ENCODE measurements at regions not wholly inside any gene's neighbourhood (a gene's known extent, or its start where the extent isn't known, plus 50 kb on each side); places are given as distances from the start of the nearest gene placed in this dataset.
"Not testable (repeated sequence)": the region's sequence is repeated elsewhere in the genome, so short reads cannot be mapped to it uniquely, and the experiment has no call there.

DNA sequence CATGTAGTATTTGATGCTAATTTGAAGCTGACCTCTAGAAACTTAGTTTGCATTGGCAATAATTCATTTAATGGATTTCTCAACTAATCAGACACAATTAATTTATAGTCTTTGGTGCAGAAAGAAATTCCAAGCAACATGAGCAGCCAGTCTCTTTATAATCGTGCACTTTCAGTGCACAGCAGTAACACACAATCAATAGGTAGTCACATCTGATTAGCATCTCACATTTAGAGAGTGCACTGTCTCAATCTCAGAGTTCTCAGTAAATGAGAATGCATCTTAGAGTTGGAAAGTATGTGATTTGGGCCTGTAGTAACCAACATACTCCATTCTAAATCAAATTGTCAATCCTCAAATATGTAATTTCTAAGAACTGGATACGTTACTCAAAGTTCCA lies 377.6 kb downstream of the POM121L12 start:
- no peak for DNase-seq

DNA sequence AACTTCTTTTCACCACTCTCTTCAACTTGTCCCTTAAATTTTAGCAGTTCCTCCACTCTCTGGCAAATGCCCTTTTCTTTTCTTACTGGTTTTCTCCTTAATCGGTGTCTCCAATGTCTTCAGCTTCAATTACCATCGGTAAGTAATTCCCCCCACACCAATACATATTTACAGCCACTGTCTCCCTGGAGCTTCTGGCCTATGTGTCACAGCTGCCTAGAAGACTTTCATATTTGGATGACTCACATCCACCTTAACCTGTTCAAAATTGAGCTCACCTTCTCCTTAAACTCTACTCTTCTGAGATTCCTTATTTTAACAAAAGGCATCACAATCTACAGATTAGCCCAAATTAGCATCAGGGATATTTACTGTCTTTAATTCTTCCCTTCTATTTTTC lies 380.4 kb downstream of the POM121L12 start:
- DNase-seq, result no peak

DNA sequence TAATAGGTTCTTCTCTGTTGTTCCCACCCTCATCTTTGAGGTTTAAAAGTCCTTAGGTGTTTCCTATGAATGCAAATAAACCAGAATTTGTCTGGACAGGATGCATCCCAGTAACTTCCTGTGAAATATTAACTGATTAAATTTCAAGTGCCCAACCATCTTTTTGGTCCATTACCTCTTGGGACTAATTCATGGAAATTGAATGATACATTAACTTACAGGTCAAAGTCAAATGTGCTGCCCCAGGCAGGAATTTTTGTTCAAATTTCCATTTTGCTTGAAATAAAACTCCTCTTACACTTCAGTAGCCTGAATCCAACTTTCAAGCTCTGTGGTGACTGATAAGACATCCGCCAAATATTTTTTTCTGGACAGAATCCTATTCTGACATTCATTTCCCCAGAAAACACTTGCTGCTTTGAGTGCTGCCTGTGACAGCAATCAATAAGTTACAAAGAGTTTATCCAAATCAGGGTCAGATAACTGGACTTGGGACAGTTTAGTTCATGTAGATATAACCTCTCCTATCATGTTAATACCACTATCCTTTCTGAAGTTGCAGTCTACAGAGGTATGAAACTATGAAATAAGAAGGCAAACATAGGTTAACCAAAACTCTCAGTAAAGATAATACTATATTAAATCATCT lies 383.5 kb downstream of the POM121L12 start:
- no peak for DNase-seq

DNA sequence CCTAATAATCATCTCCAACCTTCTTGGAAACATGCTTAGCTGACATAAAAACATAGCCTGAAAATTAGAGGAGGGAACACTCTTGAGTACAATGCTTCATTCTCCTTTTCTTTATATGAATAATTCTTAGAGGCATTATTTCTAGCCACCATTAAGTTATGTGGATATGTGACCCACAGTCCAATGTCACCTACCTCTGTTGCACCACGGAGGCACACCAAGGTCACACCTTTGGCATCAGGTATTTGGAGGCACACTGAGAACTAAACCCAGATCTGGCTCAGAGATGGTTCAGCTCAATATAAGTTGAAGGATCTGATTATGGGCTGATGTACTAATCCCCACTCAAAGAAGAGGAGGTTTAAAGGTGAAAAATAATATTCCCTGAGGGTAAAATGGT lies 385.1 kb downstream of the POM121L12 start:
- no peak for DNase-seq

DNA sequence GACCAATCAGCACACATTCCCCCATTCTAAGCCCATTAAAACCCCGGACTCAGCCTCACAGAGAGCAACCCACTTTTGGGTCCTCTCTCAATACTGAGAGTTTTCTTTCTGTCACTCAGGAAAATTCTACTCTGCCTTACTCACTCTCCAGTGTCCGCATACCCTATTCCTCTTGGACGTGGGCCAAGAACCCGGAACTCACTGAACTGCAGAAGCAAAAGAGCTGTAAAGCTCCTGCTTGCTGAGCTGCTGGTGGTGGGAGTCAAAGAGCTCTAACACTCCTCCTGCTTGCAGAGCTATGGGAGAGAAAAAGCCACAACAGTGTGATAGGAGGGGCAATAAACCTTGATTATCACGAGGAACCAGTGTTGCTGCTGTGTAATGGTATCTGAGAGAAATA lies 386.9 kb downstream of the POM121L12 start:
- no peak for DNase-seq

DNA sequence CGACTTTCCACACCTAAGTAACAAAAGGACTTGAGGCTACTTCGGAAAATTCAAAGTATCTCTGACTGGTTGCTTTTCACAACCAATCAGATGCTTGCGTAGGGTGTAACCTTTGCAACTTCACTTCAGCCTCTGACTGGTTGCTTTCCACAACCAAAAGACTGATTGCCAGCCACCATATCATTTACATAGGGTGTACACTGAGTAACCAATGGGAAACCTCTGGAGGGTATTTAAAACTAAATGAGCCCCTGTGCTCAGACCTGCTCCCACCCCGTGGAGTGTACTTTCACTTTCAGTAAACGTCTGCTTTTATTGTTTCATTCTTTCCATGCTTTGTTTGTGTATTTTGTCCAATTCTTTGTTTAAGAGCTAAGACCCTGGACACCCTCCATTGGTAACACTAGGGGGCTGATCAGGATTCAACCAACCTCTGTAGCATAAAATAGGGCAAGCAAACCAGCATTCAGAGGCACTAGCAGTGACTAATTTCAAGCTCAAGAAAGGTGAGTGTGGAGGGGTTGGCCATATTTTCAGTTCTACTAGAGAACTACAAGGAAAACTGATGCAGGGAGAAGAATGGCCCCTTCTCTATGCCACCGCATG lies 390.8 kb downstream of the POM121L12 start:
- DNase-seq, result no peak

DNA sequence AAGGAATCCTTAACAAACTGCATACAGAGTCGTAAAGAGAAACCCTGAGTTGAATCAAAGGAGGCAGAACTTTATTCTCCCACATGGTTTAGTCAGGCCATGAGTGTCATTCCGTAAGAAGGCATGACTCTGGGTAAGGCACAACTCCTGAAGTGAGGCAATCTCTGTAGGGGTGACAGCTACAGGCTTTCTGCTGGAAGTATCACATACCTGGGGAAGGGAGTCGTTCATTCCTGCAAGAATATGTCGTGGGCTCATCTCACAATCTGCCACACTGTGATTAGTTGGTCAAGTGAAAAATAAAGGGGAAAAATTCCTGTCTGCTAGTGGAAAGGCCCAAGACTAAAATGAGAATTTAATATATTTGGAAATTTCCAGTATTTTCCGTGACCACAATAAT lies 392.6 kb downstream of the POM121L12 start:
- no peak for DNase-seq

DNA sequence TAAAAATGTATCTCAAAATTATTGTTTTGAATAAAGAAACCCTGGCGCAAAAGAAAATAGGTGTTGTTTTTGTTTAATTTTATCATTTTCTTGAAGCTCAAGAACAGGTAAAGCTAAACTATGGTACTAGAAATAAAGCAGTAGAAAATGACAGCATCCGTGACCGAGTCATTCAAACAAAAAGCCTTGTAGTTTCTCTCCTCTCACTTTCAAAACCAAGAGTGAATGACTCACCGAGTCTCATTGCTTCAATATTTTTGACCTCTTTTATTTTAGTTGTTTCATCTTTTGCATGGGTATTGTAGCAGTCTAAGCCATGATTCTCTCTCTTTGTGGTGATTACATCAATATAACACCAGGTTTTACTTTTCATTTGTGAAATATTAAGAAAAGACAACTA lies 396.5 kb downstream of the POM121L12 start:
- no peak for DNase-seq

DNA sequence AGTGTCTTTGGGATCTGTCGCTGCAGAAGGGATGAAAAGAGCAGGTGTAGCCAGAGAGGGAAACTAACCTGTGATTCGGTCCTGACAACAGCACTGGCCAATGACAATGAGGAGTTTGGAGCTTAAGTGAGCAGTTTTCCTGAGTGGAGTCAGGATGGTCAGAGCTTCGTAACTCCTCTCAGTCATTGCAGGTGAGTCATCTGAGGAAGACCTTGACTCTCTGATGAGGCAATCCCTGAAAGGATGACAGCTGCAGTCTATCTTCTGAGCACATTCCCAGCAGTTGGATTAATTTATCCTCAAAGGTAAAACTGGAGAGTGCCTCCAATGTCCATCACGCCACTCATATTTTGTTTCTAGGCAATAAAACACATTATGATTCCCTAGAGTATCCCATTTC lies 401.9 kb downstream of the POM121L12 start:
- DNase-seq, result no peak

DNA sequence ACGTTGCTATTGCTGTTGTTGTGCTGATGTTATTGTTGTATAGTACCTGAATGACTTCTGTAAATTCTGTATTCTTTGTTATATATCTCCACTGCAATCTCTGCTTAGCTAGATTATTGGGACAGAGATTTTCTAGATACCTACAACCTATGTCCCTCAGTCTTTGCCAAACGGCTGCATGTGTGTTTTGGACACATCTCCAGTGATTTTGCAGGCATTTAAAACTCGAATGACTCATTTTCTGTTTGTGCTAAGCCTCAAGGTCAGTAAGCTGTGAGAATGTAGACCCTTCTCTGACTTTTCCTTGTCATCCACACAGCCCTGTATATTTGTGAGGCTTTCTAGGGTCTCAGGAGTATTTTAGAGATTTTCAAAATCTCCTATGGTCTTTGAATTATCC lies 410.7 kb downstream of the POM121L12 start:
- DNase-seq, result no peak

DNA sequence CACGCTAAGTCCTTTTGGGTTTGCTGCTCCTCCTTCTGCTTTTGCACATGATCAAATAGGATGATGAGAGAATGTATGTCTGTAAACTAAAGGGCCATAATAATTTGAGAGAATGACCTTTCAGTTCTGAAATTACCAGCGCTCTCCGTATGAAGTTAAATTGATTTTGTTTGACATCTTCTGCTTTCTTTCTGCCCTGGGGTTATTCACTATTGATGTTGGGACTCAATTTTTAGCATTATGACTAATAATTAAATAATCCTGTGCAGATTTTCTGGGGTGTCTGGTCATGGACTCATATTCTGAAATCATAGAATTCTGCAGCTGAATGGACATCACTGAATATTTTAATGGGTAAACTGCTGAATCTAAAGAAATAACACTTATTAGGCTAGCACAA lies 423.2 kb downstream of the POM121L12 start:
- no peak for DNase-seq

DNA sequence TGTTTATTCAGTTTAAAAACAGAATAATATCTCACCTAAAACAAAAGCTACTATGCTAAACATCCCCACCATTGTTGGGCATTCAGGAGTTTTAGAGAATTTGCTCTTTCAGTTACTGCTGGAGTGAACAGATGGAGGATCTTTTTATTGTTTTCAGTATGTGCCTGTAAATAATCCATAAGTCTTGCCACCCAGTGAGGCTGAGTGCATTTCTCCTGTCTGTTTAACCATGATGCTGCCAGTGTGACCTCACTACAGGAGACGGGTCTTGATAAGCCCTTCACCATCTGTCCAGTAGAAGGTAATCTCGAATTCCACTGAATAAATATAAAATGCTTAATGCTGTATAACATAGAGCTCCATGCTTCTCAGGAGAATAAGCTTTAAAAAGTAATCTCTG lies 430.9 kb downstream of the POM121L12 start:
- DNase-seq, result no peak

DNA sequence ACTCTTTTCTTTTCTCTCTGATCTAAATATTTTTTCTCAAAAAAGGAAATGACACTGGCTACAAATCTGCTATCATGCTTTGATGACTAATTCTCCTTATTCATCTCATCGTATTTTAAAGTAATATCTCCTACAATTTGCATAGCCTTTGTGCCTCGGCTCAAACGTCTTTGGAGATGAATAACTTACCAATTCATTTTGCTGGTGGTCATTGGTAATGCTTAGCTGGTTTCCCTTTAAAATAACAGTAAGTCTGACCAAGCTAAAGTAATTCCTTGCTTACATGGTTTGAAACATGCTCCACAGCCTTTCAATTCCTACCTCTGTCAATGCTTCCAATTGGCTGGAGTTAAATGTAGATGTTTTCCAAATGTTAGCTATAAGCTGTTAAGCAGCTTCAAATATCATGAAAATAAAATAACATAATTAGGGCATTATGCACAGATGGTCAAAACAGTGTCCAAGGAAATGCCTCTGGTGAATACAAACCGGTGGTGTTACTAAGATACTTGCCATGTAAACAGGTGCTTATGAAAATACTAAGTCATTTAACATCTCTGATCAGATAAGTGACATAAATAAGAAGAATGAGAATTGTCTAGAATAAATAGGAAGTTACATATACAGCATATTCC lies 435.0 kb downstream of the POM121L12 start:
- no peak for DNase-seq

DNA sequence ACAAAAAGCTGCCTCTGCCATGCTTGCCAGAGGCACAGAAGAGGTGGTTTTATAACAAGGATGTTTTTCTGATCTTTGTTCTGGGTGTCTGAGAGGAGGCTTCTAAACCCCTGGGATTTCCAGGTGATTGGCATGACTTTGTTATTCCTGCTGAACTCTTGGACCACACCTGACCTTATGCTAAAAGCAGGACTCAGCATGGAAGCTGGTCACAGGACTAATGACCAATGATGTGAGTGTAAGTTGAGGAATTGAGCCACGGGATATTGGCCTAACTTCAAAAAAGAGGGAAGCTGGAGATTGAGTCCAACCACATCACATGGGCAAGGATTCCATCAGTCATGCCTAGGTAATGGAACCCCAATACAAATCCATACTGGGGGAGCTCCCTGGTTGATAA lies 437.9 kb downstream of the POM121L12 start:
- no peak for DNase-seq

DNA sequence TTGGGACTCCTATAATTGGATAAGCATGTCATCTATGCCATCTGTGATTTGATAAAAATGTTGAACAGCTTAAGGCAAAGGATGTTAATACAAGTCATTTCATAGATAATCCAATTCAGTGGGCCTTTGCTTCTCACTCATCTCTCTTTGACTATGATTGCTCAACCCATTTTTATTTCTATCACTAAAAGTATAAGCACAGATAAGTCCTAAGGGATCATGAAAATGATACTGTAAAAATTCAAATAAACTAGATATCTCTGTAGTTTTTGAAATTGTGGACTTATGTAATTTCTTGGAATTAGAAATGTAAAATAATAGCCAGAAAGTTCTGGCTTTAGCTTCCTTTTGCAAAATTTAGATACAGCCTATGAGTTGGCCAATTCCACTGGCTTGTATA lies 440.3 kb downstream of the POM121L12 start:
- DNase-seq, result no peak

DNA sequence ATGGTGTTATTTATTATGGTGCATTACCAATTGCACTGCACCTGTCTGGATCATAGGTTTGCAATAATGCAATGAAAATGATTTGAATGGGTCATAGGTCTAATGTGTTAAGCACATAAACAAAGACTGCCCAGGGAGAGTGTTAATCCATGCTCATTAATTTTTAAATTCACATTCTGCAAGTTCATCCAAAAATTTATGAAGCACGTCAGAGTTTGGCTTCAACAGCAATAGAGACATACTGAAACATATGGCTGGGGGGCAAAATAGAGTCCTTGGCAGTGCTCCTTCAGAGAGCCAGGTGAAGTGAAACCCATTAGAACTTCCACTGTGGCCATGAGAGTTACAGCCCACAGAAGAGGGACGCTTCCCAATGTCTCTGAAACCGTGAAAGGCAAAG lies 441.1 kb downstream of the POM121L12 start:
- peak; percentile 94 for DNase-seq

DNA sequence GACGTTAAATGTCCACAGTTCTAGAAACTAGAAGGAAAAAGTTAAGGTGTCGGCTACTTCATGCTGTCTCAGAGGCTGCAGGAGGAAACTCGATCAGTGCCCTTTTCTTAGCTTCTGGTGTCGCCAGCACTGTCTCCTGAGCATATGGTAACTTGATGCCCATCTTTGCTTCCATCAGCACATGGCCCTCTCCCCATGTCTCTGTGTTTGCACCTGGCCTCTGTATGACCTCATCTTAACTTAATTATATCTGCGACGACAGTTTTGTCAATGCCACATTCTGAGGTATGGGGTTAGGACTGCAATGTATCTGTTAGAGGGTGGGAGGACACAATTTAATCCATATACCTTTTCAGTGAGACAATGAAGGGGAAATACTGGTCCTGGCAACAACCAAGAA lies 449.9 kb downstream of the POM121L12 start:
- DNase-seq, result no peak

DNA sequence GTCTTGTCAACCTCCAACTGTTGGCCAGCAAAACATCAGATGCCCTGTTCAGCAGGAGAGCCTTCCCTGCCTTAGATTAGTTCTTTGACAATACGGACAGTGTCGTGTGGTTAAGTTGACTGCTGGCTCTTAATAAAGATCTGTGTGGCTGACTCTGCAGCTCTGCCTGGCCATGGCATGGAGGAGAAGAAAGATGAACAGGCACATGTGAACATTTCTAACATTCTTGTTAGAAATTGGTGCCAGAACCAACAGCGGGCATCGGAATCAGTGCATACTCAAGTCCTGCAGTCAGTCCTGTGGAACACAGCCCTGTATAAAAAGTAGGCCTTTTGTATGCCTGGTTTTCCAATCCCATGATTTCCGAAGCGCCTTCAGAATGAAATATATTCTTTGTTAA lies 455.6 kb downstream of the POM121L12 start:
- no peak for DNase-seq

DNA sequence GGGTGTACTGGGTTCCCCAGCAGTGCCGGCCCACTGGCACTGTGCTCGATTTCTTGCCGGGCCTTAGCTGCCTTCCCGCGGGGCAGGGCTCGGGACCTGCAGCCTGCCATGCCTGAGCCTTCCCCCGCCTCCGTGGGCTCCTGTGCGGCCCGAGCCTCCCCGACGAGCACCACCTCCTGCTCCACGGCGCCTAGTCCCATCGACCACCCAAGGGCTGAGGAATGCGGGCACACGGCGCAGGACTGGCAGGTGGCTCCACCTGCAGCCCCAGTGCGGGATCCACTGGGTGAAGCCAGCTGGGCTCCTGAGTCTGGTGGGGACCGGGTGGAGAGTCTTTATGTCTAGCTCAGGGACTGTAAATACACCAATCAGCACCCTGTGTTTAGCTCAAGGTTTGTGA lies 459.7 kb downstream of the POM121L12 start:
- DNase-seq, result not testable (repeated sequence)

DNA sequence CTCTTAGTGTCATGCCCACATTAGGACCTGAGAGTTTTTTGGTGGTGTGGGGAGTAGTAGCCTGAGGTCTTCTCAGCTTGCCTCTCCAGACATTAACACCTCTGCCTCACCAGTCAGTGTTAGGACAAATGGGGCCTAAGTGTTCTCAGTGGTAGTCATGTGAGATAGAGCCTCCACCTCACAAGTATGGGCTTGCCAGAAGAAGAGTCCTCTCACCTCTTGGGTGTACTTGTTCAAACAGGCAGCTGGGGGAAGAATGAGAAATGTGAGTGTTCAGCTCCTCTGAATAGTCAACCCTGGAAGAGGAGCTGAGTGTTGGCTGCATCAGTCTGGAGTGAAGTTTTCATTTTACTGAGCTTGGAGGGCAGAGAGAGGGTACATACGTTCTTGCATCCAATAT lies 464.6 kb downstream of the POM121L12 start:
- no peak for DNase-seq

DNA sequence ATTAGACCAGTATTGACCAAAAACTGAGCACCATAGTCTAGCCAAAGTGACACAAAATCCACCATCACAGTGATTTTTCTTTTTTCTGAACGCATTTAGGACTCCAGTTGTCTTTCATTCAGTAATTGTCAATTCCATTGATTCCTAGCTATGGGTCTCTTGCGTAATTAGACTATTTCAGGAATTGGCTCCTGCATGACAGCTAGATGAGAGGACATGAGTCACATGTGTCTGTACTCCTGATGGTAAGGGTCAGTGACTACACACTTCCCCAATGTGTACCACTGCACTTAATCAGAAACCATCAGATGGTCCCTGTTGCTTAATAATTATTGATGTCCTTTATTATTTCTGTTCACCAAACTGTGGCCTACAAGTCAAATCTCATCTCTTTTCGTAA lies 469.5 kb downstream of the POM121L12 start:
- DNase-seq, result no peak

DNA sequence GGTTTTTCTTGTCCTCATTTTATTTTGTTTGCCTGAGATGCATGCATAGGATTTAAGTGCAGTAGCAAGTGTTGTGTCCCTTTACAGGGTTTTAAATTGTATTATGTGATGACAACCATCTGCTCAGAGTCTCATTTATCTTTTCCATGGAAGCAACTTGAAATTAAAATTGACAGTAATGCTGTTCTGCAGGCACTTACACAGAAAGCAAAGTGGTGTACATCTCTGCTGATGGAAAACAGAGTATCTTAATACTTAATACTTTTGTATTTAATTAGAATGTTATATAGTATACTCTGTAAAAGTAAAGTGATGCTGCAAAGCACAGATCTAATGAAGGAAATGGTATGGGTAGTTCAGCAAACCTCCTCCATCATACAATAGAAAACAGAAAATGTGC lies 482.9 kb downstream of the POM121L12 start:
- no peak for DNase-seq

DNA sequence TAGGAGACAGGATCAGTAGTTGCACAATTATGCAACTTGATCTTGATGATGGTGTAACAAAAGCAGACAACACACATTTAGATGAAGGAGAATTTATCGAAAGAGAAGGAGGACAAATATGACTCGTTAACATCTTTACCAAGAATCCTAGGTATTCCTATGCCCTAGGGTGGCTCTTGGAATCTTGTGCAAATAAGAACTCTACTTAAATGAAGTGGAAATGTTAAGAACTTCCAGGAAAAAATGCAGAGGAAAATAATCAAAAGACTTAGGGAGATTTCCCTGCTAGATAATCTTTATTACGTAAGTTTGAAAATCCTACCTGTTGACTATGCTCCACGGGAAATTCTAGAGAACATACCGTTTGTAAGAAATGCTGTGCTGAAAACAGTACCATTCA lies 485.4 kb downstream of the POM121L12 start:
- no peak for DNase-seq

DNA sequence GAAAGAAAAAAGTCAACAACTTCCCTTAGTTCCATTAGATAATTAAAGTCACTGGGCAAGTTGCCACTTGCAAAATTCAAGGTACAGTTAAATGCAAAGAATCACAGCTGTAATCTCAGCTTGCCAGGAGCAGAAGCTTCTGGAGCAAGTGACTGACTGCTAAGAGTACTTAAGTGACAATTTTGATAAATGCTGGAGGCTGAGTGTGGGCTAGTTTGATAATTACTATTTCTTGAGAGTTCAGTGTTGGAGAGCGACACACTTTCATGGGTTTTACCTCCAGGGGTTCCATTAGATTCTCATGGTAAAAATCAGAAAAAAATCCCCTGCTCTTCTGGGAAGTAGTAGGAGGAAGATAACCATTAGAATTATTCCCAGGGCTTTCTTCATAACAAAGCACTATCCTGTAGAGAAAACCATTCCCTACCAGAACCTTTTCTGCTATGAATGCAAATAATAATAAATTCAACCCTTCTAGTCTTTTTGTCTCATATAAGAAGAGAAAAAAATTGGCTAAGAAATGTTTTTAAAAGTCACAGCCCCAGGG lies 486.3 kb downstream of the POM121L12 start:
- peak; percentile 95 for DNase-seq

DNA sequence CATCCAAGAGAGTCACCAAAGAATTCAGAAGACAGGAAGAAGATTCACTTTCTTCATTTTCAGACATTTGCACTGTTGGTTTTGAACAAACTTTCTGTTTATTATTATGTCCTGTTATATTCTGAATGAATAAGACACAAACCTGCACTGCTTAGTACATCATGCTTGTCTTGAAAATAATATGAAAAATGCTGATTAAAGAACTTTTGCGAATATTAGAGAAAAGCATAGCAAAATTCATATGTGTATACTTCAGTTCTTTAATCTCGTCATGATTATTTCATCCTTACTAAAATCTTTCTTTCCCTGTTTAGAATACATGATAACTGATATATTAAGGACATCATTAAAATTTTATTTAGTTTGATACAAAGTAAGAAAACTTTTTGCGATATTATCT lies 504.1 kb downstream of the POM121L12 start:
- no peak for DNase-seq

Measured in DMS79 treated with DMSO at 0.1 percent for 48 hours (cell line).